GF-D8 (cell line): ENCODE measurements at regions not wholly inside any gene's neighbourhood (a gene's known extent, or its start where the extent isn't known, plus 50 kb on each side); places are given as distances from the start of the nearest gene placed in this dataset.

Experiments
- DNase-seq: peaks from one replicate; lab custom pipeline; 2025; lab: John Stamatoyannopoulos, UW

GRCh38 chr5:167643631-167644280 is 647.7 kb upstream of the WWC1 start:
- no peak for DNase-seq

GRCh38 chr5:167644619-167645018 is 646.8 kb upstream of the WWC1 start:
- no peak for DNase-seq

GRCh38 chr5:167649471-167649870 is 642.0 kb upstream of the WWC1 start:
- DNase-seq = no peak

- no peak for DNase-seq
These were observed 638.8 kb upstream of the WWC1 start for GRCh38 chr5:167652690-167653089.

GRCh38 chr5:167653645-167654106 is 637.8 kb upstream of the WWC1 start:
- no peak for DNase-seq

GRCh38 chr5:167657016-167657415 is 634.4 kb upstream of the WWC1 start:
- no peak for DNase-seq

GRCh38 chr5:167658889-167659288 is 632.6 kb upstream of the WWC1 start:
- no peak for DNase-seq

- DNase-seq = no peak
These were observed 629.8 kb upstream of the WWC1 start for GRCh38 chr5:167661605-167662004.

GRCh38 chr5:167664222-167664804 is 627.1 kb upstream of the WWC1 start:
- DNase-seq = no peak

GRCh38 chr5:167665841-167666375 is 625.5 kb upstream of the WWC1 start:
- DNase-seq = no peak

GRCh38 chr5:167671176-167671575 is 620.3 kb upstream of the WWC1 start:
- DNase-seq = no peak

- DNase-seq = no peak
These were observed 617.5 kb upstream of the WWC1 start for GRCh38 chr5:167673942-167674341.

- no peak for DNase-seq
These were observed 613.0 kb upstream of the WWC1 start for GRCh38 chr5:167678481-167678880.

- DNase-seq = no peak
These were observed 607.2 kb upstream of the WWC1 start for GRCh38 chr5:167684251-167684650.

- DNase-seq = no peak
These were observed 602.9 kb upstream of the WWC1 start for GRCh38 chr5:167688341-167689130.

- DNase-seq = no peak
These were observed 596.9 kb upstream of the WWC1 start for GRCh38 chr5:167694325-167695147.

- no peak for DNase-seq
These were observed 594.7 kb upstream of the WWC1 start for GRCh38 chr5:167696558-167697314.

- no peak for DNase-seq
These were observed 592.0 kb upstream of the WWC1 start for GRCh38 chr5:167699432-167699831.

GRCh38 chr5:167701051-167701450 is 590.4 kb upstream of the WWC1 start:
- no peak for DNase-seq

- no peak for DNase-seq
These were observed 589.4 kb upstream of the WWC1 start for GRCh38 chr5:167702014-167702413.

GRCh38 chr5:167708449-167708848 is 583.0 kb upstream of the WWC1 start:
- no peak for DNase-seq
